HG03095 (cell line): ENCODE measurements at regions not wholly inside any gene's neighbourhood (a gene's known extent, or its start where the extent isn't known, plus 50 kb on each side); places are given as distances from the start of the nearest gene placed in this dataset.

ENCODE experiments used
- ATAC-seq: cut with Tn5 transposase; IDR thresholded peaks from one replicate; pipeline ENCODE4 v1.9.1; 2021; ENCODE audit warnings: moderate library complexity; ENCODE audit not compliant: unreplicated experiment

DNA sequence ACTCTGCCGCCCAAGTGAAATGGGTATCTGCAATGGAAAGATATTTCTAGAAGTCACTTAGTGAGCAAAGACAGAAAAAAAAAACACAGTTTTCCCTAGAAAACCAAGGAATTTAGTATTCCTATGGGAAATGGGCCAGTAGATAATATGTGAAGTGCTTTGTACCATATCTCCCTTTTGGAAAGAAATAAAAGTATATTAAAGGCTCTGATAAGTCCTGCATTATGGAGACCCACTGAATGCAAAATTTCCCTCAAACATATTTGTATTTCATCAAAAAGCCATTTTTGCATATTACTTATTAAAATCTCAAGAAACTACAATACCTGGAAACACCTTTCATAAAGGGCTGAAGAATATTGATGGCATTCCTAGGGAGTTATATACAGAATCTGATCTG lies 51.6 kb upstream of the DYNLRB2 start:
- no peak for ATAC-seq

DNA sequence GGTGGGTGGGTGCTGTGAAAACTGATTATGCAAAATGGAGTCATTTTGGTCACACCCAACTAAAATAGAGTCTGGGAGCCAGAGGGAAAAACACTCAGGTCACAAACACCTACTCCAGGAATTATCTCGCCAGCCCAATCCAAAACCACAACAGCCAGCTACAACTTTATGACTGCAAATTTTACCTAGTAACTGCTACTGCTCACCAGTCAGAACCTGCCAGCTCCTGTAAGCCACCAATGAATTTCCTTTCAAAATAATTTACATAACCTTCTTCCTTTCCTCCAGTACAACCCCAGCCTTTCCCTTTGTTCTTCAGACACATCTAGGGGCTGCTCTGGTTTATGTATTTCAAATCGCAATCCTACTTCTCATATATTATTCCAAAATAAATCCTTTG lies 52.6 kb upstream of the DYNLRB2 start:
- ATAC-seq = no peak

DNA sequence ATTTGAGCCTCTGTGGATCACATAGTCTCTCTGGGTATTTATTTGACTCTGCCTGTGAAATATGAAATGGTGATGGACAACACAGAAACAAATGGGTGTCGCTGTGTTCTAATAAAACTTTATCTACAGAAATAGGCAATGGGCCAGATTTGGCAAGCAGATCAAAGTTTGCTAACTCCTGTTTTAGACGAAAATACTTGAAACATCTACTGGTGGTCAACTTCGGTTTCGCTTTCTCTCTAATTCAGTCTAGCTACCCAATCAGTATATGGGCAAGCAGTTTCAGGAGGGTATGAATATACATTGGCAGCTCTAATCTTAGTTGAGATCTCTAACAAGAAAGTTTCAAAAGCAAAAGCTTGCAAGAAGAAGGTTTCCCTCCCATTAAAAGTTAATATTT lies 60.1 kb upstream of the DYNLRB2 start:
- ATAC-seq = no peak

DNA sequence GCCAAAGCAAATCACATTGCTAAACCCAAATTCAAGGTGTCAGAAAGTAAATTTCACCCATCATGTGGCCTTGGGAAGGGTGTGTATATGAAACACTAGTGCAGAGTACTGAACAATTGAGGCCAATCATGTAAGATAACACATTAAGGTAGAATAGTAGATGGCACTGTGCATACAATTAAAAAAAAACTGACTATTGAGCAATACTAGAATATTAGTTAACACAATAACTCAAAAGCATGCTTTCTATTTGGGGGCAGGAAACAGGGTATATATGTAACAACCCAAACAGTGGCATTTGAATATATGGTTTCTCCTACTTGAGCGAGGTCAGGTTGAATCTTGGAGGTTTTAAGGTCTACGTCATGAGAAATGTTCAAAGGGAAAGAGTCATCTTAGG lies 63.0 kb upstream of the DYNLRB2 start:
- no peak for ATAC-seq

DNA sequence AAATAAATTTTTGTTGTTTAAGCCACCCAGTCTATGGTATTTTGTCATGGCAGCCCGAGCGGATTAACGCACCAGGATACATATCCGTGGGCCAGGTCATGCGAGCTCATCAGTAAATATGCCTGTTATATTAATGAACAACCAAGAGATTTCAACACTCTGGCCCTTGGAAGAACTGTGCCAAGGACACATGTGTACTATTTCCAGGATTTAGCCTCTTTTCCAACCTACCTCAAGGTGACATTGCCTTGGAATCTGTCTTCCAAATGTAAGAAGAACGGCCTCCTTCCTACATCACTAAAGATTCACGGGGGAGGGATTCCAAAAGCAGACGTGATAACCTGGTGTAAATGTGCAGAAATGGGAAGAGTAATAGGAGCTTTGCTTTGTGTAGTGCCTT lies 72.8 kb upstream of the DYNLRB2 start:
- no peak for ATAC-seq

DNA sequence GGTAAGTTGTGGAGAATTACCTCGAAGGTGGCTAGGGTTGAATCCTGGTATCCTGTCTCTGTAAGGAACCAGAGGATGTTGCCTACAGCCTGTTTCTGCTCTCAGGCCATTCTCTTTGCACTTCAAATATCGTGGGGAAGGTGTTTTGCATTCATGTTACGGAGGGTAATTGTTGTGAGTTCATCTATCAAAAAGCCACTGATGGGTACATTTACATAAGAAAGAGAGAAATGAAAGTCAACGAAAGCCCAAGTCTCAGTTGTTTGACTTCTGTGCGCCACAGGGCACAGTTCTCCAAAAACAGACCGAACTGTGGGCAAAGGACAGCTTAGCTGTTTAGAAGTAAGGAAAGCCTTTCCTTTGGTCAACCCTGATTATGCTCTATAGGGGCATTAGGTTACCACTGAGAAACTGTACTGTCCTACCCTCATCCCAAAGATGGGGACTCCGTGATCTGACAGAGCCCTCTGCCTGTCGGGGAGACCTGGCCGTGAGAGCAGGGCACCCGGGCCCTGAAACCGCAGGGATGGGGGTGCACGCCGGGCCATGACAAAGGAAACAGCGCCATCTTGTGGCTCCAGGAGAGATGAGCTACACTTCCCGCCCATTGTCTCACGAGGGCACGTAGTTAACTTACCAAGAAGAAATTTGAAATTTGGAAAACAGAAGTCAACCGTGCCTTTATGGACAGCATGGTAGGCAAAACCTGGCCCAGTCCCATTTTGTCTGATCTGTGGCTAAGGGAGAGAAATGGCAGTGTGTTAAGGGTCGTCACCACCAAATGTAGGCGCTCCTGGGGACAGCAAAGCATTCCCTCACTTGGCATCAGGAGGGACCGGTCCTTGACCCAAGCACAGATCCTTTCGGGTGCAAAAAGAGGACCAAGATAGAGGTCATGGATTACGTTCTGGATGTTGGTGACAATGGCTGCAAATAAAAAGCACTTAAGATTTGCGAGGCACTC lies 74.5 kb upstream of the DYNLRB2 start:
- ATAC-seq = no peak

DNA sequence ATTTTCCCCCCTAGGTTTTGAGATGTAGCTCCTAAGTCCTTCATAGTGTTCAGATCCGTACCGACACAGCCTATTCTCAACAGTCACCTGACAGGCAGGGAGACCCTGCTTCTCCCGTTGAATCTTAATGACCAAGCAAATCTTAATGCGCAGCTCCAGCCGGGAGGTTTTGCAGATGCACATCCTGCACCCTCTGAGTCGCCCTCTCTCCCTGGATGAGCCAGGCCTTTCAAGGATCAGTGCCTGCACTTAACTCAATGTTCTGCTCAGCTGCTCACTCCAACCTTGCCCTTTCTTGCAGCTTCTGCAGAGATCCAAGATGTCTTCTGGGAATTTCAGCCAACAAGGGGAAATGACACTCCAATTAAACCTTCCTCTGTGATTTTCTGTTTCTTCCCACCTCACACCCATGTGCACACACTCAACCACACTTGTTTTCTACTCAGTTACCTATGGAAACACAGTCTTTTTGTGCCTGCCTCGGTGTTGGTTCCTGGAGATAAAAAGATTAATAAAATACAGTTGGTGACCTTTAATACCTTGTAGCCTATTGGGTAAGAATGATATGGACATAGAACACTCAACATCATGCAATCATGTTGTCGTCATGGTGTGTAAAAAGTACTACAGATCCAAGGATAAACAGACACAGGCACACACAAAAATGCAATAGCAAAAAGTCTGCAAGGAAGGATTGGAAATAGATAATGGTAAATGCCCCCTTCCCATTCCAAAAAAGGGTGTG lies 76.9 kb upstream of the DYNLRB2 start:
- no peak for ATAC-seq

DNA sequence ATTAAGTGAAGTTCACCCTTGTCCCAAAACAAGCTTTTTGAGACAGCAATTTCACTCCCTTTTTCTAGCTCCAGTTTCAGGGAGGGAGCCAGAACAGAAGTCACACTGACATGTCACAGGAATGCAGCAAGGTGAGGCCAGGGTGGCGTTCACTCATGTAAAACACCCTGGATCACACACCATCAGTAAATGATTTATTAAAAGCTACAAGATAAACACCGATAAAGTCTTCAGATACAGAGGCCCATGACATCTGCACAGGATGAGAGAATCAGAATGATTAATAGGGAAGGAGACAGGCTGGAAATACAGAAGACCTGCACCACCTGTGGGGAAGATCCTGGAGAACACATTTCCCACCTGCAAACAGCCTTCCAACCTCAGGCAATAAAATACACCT lies 77.5 kb upstream of the DYNLRB2 start:
- no peak for ATAC-seq

DNA sequence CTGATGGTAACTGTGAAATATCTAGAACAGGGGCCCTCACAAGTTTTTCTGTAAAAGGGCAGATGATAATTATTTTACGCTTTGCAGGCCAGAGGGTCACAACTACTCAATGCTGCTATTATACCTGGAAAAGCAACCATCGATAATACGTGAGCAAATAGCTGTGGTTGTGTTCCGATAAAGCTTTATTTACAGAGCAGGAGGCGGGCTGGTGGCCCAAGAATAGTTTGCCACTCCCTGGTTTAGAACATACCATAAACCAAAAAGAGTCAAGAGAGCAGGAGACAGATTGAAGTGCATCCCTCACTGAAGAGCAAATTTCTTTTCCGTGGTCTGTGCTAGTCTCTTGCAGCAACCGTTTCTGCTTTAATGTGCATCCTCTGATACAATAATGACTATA lies 77.9 kb upstream of the DYNLRB2 start:
- no peak for ATAC-seq

DNA sequence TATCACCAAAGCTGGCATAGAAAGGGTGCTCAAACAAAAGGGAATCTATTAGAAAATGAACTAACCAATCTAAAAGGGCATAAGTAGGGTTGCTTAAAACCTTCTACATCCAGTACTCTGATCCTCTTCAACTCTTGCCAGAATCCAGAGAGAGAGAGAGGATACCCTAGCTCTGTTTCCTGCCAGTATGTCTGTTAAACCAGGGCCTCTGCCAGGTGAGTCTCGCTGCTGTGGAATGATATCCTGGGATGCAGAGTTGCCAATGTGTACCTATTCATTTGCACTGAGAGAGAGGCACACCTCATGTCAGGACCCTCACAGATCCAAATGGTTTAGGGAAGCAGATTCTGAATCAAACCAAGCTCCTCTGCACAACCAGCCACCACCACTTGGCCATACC lies 79.8 kb upstream of the DYNLRB2 start:
- ATAC-seq = no peak

DNA sequence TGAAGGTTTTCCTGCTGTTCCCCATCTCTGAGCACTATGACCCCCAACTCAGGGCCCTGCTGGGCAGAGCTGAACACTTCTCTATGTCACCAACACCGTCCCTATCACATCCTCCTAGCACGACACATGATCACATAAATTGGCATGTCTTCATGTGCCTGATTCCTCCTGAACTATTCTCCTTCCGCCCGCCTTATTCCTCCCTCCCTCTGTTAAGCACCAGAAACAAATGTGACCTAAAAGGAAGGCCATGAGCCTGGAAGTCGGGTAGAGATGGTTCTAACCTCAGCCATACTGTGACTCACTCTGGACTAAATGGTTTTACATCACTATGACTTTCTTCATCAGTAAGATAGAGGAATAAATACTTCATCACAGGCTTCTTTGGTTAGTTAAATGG lies 80.8 kb upstream of the DYNLRB2 start:
- no peak for ATAC-seq

DNA sequence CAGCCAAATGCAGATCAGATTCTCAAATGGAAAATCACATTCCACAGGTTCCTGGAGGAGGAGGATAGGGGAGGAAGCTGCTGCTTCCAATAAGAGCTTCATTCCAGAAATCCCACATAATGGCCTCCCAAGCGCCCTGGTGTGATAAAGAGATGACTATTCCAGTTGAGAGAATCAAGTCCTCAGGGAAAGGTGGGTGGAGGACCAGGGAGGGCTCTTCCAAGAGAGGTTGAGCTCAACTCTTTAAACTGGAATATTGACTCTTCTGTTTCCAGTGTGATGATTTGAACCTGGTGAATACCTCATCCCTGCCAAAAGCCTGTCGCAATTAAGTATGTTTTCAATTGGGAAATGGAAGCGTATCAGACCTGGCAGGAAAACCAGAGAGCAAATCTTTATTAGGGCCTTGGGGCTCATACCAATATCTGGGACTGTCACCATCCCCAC lies 81.4 kb upstream of the DYNLRB2 start:
- no peak for ATAC-seq

DNA sequence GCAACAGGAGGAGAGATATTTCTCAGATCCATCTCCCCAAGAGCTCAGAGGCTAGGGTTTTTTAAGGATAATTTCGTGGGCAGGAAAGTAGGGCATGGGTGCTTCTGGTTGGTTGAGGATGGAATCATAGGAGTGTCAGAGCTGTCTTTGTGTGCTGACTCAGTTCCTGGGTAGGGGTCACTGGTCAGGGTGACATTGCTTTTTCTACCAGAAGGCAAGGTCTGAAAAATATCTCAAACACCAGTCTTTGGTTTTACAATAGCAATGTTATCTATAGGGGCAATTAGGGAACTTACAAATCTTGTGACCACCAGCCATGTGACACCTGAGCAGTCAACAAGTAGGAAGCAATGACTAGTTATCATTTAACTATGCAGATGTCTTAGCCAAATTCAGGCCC lies 82.9 kb upstream of the DYNLRB2 start:
- ATAC-seq = no peak

DNA sequence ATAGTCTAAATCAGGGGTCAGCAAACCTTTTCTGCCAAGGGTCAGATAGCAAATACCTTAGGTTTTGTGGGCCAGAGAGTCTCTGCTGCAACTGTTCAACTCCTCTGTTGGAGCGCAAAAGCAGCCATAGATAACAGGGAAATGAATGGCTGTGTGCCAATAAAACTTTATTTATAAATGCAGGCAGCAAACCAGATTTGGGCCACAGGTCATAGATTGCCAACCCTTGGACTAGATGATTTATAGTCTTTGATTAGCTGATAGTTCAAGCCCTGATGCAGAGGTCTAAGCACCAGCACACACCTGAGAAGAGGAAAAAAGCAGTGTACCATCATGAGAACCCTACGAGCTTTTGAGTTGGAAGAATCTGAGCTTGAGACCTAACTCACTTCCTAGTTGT lies 86.0 kb upstream of the DYNLRB2 start:
- no peak for ATAC-seq

DNA sequence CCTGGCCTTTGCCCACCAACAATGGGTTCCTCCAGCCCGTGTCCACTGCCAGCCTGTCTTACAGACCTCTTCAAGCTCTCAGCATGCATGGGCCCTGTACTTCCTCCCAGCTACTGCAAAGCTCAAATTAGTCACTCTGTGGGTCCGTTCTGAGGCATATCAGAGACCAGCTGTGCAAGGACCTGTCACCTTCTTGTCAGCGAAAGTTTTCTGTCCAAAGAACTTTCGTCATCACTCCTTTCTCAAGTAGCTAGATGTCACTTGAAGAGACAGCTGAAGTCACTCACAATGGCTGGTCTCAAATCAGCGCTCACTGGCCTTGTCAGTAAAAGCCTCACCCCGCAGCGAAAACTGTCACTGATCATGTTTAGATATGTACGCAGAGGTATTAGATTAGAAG lies 91.4 kb upstream of the DYNLRB2 start:
- ATAC-seq = no peak

DNA sequence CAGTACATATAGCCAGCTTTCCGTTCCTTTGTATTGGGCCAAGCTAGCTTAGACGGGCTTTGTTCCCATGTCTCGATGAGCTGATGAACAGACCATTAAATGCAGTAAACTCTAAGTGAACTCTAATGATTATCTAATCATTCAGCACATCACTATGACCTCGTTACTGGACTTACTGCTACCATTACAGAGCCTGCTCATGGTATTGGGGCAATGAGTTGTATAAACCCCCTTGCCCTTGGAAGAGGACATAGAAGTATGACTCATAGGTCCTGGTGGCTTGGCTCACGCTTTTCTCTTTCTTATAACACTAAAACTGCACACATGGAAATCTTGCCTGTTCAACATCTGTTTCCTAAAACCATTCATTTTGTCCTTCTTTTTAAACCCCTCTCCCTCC lies 93.6 kb upstream of the DYNLRB2 start:
- no peak for ATAC-seq

DNA sequence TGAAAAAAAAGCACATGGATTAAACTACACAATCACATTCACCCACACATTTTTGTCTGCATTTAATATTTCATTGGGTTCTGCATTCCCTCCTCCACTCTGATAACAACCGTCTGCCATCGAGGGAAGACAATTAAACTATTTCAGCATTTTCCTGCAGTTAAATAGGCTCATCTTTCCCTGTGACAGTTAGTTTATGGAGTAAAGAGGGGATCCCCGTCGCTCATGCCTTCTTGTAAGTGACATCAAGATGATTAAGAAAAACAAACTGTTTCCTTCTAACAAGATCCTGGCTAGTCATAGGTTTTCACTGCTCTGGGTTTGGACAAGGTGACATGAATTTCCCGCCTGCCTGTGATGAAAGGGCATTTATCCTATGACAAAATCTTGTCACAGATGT lies 98.0 kb upstream of the DYNLRB2 start:
- ATAC-seq = no peak

DNA sequence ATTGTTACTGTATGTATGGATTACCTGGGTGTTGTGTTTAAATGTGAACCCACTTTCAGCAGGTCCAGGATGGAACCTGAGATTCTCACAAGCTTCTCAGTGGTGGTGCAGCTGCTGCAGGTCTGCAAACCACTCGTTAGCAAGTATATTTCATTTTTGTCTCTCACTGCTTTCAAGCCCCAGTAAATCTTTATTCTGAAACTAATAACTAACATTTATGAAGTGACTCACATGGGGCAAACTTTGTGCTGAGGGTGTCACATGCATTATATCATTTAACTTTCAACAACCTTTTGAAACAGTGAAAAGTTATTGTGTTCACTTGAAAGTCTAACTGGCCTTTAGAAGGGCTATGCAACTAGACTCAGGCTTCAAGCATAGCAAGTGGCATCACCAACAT lies 98.9 kb upstream of the DYNLRB2 start:
- ATAC-seq = no peak

DNA sequence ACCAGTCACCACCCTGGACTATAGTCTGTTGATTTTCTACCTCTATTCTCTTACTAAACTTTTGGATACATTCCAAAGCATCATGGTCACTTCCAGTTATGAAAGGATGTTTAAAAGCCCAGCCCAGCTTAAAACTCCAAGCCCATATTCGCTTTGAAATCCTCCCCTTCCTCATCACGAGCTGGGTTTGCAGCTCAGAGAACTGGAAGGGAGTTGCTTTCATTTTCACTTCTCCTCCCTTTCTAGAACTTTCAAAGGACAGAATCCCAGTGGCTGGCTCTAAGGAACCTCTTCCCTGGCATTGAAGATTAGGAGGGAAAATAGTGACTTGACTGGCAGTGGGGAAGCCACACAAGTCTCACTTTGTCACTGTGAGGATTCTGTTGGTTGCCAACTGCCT lies 100.1 kb upstream of the DYNLRB2 start:
- ATAC-seq = no peak

DNA sequence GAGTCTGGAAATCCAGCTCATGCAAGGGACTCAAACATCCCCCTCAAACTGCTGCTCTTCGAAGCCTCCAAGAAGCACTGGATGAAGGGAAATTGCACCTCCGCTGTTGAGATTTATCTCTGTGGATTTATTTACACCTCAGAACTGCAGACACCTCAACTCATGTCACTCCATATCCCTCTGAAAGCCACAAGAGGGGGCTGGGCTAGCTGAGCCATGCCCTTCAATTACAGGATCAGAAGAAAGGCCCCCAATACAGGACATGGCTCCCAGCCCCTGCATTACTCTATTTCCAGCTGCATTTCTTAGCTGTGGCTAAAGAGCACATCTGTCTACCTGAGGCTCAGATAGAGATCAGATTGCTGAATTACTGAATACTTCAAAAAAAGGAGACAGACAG lies 103.1 kb upstream of the DYNLRB2 start:
- ATAC-seq = no peak

DNA sequence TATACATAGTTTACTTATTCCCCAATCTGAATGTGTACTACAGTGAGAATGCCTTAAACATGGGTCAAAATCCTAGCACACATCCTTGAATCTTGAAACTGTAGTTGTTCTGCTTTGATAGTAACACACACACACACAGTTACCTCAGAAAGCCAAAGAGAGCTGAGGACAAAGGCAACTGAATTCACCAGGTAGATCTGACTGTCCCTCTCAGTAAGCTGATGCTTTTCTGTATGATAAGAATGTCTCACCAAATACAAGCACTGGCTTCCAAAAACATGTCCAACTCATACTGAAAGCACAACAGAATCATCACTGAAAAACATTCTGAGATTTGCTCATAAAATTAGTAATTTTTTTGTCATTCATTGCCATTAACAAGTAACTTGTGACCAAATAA lies 104.3 kb upstream of the DYNLRB2 start:
- no peak for ATAC-seq

DNA sequence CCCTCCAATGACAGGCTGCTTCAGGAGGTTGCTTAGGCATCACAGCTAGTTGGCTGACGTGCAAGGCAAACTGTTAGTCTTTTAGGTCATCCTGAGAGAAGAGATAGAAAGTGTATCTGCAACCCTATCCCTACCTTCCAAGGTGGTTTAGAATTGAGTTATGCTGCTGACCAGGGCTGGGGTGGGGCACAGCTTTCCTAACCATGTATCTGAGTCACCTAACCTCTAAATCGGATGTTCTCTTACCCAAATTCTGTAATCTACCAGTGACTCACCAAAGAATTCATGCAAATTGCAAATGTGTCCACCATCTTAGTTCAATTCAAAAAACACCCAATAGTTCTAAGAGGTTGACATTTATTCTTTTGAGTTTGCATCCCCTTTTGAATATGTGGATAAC lies 107.2 kb upstream of the DYNLRB2 start:
- no peak for ATAC-seq
